ENCODE measurements at regions not wholly inside any gene's neighbourhood (a gene's known extent, or its start where the extent isn't known, plus 50 kb on each side); places are given as distances from the start of the nearest gene placed in this dataset.
"Not testable (repeated sequence)": the region's sequence is repeated elsewhere in the genome, so short reads cannot be mapped to it uniquely, and the experiment has no call there.

DNA sequence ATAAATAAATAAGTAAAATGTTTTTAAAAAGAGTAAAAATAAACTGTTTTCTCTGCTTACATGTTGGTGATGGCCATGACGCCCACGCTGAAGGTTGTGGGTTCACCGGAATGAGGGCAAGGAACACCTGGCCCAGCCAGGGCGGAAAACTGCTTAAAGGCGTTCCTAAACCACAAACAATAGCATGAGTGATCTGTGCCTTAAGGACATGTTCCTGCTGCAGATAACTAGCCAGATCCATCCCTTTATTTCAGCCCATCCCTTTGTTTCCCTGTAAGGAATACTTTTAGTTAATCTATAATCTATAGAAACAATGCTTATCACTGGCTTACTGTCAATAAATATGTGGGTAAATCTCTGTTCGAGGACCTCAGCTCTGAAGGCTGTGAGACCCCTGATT, 63.3 kb upstream of the CEP78 start:
- not testable (repeated sequence) for TF ChIP-seq CTCF (conservative IDR thresholded peaks at IDR 0.05); EZH2 (IDR thresholded peaks at IDR 0.05; ENCODE audit: low read depth)
